ENCODE measurements at regions not wholly inside any gene's neighbourhood (a gene's known extent, or its start where the extent isn't known, plus 50 kb on each side); places are given as distances from the start of the nearest gene placed in this dataset.

DNA sequence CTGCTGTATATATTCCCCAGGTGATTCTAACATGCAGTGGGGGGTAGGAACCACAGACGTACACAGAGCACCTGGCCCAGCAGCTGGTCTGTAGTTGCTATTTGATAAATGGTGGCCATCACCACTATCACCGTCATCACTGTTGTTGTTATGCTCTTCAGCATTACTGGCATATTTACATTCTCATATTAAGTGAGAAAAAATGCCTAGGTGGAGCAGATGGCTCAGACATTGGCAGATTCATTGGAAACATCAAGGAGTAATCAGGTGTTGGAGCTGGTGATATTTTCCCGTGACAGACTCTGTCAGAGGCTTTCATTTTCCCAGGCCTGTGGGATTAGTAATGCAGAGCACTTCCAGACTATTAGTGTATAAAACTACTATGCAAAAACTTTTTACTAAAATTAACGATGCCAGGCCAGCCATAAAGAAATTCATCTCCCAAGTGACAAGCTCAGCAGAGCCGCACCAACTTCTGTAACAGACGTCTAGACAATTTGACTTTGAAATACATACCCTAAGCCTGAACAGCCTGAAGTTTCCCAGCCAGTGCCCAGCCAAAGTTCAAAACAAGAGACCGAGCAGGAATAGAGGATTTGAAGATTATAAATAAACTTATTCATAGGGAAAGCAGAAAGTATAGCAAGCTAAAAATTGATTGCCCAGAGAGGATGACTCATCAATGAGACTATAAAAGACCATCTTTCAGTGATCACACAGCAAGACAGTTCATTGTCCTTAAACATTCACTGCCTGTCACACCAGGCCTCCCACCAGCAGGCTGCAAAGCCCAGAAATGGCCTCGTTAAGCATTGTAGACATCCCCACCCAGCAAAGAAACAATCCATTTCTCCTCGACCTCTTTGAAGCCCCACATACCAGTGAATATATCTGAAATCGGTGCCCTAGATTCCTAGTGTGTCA is 247.4 kb upstream of the CHAC2 start:
- no peaks in the 10 kb centered on the region for H3K9me3 ChIP-seq (ENCODE audit: low read depth, low read length, poor library complexity, severe bottlenecking)
- no peak overlapping the region for H3K27ac ChIP-seq (ENCODE audit: low read depth, low read length, poor library complexity, severe bottlenecking)
- no TSS peak for BruUV-seq (replicated peaks)
- ChIA-PET CTCF (no interaction called here), POLR2A (ENCODE audit: low non-redundant PET) (no interaction called here)
- TF ChIP-seq EZH2 (IDR thresholded peaks at IDR 0.05; ENCODE audit: borderline replicate concordance, low read depth, low read length, poor library complexity, severe bottlenecking): no peak
- TF ChIP-seq, protein P1, sequence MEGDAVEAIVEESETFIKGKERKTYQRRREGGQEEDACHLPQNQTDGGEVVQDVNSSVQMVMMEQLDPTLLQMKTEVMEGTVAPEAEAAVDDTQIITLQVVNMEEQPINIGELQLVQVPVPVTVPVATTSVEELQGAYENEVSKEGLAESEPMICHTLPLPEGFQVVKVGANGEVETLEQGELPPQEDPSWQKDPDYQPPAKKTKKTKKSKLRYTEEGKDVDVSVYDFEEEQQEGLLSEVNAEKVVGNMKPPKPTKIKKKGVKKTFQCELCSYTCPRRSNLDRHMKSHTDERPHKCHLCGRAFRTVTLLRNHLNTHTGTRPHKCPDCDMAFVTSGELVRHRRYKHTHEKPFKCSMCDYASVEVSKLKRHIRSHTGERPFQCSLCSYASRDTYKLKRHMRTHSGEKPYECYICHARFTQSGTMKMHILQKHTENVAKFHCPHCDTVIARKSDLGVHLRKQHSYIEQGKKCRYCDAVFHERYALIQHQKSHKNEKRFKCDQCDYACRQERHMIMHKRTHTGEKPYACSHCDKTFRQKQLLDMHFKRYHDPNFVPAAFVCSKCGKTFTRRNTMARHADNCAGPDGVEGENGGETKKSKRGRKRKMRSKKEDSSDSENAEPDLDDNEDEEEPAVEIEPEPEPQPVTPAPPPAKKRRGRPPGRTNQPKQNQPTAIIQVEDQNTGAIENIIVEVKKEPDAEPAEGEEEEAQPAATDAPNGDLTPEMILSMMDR (conservative IDR thresholded peaks at IDR 0.05; ENCODE audit: low read depth, low read length): no peak
- DNase-seq (ENCODE audit: low spot score): peak; percentile 11
- intact Hi-C loops (cut with micrococcal nuclease; ENCODE audit: unreplicated experiment): no loop called here
- H3K36me3 ChIP-seq (ENCODE audit: insufficient read depth, low read length, poor library complexity, severe bottlenecking): no peaks in the 10 kb centered on the region
- H3K27me3 ChIP-seq (replicated peaks; ENCODE audit: insufficient read depth, low read depth, low read length, poor library complexity): no peaks in the 10 kb centered on the region
- H3K4me3 ChIP-seq (ENCODE audit: low read depth, low read length, poor library complexity, severe bottlenecking): no peak overlapping the region
- no peaks in the 10 kb centered on the region for H3K4me1 ChIP-seq (ENCODE audit: insufficient read depth, low read length, poor library complexity, severe bottlenecking)

DNA sequence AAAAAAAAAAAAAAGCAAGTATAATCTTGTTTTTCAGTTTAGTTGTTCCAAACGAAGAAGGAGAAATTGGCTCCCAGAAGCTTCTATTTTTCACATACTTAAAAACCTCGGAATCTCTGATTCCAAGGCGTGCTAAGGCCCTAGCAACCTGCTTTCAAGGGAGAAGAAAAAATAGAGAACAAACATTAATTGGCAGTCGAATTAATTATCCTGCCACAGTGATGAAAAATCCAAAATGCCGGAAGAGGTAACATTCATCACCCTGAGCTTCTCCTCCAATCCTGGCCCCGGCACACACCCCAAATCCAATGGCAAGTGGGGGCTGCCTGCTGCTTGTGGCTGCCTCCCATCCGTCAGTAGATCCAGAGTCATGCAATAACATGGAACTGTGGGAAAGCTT is 250.2 kb upstream of the CHAC2 start:
- TF ChIP-seq EZH2 (IDR thresholded peaks at IDR 0.05; ENCODE audit: borderline replicate concordance, low read depth, low read length, poor library complexity, severe bottlenecking): no peak
- TF ChIP-seq, protein P1 (conservative IDR thresholded peaks at IDR 0.05; ENCODE audit: low read depth, low read length): no peak
- no peaks in the 10 kb centered on the region for H3K9me3 ChIP-seq (ENCODE audit: low read depth, low read length, poor library complexity, severe bottlenecking)
- BruUV-seq (replicated peaks): no TSS peak
- no peaks in the 10 kb centered on the region for H3K36me3 ChIP-seq (ENCODE audit: insufficient read depth, low read length, poor library complexity, severe bottlenecking)
- no peaks in the 10 kb centered on the region for H3K4me1 ChIP-seq (ENCODE audit: insufficient read depth, low read length, poor library complexity, severe bottlenecking)
- H3K27ac ChIP-seq (ENCODE audit: low read depth, low read length, poor library complexity, severe bottlenecking): no peak overlapping the region
- H3K27me3 ChIP-seq (replicated peaks; ENCODE audit: insufficient read depth, low read depth, low read length, poor library complexity): no peaks in the 10 kb centered on the region
- no peak overlapping the region for H3K4me3 ChIP-seq (ENCODE audit: low read depth, low read length, poor library complexity, severe bottlenecking)
- CTCF ChIA-PET: no interaction called here
- POLR2A ChIA-PET (ENCODE audit: low non-redundant PET): no interaction called here
- no peak for DNase-seq (ENCODE audit: low spot score)
- intact Hi-C loops (cut with micrococcal nuclease; ENCODE audit: unreplicated experiment): no loop called here

DNA sequence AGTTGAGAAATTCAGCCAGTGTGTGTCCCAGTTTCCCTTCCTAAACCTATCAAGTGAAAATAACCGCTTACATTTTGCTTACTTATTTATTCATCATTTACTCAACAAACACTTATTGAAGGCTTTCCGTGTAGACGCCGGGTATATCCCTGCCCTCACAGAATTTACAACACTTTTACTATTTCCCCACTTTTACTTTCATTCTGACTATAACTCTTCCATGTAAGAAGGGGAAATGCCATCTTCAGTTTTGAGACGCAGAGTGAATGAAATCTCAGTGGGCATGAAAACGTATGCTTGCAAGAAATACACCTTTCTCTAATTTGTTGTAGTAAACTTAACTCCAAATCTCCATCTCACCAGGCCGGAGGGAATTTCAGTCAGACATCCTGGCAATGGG is 251.0 kb upstream of the CHAC2 start:
- H3K27me3 ChIP-seq (replicated peaks; ENCODE audit: insufficient read depth, low read depth, low read length, poor library complexity): no peaks in the 10 kb centered on the region
- CTCF ChIA-PET: no interaction called here
- intact Hi-C loops (cut with micrococcal nuclease; ENCODE audit: unreplicated experiment): no loop called here

More for the DNA sequence above, 251.0 kb upstream of the CHAC2 start:
- TF ChIP-seq, protein P1 (conservative IDR thresholded peaks at IDR 0.05; ENCODE audit: low read depth, low read length): no peak
- no peak for TF ChIP-seq EZH2 (IDR thresholded peaks at IDR 0.05; ENCODE audit: borderline replicate concordance, low read depth, low read length, poor library complexity, severe bottlenecking)
- no peaks in the 10 kb centered on the region for H3K36me3 ChIP-seq (ENCODE audit: insufficient read depth, low read length, poor library complexity, severe bottlenecking)
- no peaks in the 10 kb centered on the region for H3K9me3 ChIP-seq (ENCODE audit: low read depth, low read length, poor library complexity, severe bottlenecking)
- POLR2A ChIA-PET (ENCODE audit: low non-redundant PET): no interaction called here
- no peak for DNase-seq (ENCODE audit: low spot score)
- no TSS peak for BruUV-seq (replicated peaks)
- no peaks in the 10 kb centered on the region for H3K4me1 ChIP-seq (ENCODE audit: insufficient read depth, low read length, poor library complexity, severe bottlenecking)
- H3K4me3 ChIP-seq (ENCODE audit: low read depth, low read length, poor library complexity, severe bottlenecking): no peak overlapping the region
- no peak overlapping the region for H3K27ac ChIP-seq (ENCODE audit: low read depth, low read length, poor library complexity, severe bottlenecking)
